Activated CD4-positive, CD25-positive, alpha-beta regulatory T cell treated with anti-CD3 and anti-CD28 coated beads, Interleukin-2, amount 50 U/mL, for 16 hours (primary cell): ENCODE measurements at regions not wholly inside any gene's neighbourhood (a gene's known extent, or its start where the extent isn't known, plus 50 kb on each side); places are given as distances from the start of the nearest gene placed in this dataset.

Source experiments
- DNase-seq: peaks from one replicate; pipeline ENCODE4 v3.0.0-alpha.2; 2020; ENCODE audit warnings: low read depth, low spot score

DNA sequence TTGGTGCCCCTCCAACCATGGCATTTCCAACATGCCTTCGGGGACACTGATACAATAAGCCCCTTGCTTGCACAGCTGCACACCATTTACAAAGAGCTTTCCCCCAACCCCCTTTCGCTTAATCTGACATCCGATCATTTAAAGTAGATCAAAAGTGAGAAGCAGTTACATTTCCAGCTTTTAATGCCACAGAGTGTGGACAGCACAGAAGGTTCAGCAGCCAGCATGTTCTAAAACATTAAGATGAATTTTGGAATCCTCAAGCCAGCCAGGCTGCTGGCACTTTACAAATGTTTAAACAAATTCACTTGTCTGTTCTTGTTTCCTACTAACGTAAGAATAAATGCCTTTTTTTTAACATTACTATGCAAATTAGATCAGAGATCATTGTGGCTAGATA lies 284.4 kb upstream of the LDB2 start:
- DNase-seq = no peak

- DNase-seq = no peak
Measured at GRCh38 chr4:17174751-17175150, 276.3 kb upstream of the LDB2 start.

DNA sequence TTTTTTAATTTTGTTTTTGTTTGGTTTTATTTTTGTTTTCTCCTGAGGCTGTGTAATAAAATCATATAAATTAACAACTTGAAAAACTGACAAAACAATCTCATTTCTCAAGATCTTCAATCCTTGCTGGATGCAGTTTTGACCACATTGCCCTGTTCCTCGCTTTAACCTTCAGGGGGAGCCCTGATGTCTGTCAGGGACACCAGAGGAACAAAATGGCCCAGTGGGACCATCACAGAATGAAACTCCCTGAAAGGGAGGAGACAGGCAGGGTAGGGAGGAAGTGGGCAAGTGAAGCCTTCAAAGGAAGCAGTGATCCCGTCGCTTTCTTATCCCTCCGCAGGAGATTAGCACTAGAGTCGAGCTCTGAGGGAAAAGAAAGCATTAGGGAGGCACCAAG lies 274.9 kb upstream of the LDB2 start:
- no peak for DNase-seq

DNA sequence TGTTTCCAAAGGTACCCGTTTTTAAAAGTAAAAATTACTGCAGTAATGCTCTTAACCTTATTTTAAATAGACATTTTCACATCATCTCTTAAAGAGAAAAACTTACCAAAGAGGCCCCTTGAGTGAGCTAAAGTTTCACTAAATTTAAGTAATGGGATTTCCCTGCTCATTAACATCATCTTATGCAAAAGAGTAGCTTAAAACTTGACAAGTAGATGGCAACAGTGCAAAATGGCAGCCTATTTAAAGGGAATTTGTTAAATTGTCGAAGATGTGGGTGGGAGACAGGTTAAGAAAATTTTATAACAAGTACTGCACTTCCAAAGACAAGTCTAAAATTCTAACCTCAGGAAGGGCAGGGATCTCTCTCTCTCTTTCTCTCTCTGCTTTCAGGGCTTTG lies 271.7 kb upstream of the LDB2 start:
- DNase-seq = no peak

DNA sequence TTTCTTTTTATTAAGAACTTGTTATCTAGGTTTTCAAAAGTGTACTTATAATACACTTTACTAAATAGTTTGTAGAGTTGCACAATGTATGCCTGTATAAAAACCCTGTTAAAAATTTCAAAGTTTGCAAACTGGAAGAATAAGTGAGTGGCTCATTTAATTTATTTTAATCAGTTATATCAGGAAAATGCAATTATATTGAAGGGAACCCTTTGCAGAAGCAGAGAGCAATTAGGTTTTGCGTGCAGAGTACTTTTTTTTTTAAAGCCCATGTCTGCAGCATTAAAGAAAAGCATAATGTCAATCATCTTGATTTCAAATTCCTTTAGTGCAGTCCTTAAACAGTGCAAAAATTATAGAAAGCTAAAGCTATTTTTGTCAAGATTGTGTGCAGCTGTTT lies 271.3 kb upstream of the LDB2 start:
- no peak for DNase-seq

DNA sequence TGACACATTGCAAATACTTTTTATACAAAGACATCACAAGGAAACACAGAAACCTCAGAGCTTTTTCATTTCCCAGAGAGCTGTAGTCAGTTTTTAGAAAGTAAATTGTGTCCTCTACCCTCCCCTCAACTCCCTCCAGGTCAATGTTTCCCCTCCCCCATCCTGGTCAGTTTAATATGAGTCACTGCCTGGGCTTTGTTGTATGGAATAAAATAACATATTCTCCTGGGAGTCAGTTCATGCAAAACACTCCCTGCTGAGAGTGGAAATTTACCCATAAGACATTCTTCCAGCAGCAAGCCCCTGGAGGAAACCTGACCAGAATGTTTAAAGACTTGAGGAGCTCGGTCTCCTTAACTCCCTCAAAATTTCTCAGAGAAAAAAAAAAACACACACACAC lies 270.1 kb upstream of the LDB2 start:
- no peak for DNase-seq

DNA sequence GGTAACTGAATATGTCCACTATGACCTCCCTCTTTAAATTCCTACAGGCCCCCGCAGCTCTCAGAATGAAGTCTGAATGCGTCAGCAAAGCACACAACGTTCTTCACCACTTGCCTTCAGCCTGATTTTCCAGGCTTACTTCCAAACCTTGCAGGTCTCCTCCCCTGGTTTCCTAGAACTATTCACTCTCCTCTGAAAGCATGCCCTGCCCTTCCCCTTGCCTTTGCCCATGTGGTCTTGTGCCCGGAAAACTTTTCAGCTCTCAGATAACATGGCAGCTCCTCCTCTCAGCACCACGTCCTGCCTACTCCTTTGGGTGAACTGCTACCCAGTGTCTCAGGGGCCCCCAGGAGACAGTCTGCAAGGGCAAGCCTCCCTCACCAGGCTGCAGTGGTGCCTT lies 268.5 kb upstream of the LDB2 start:
- DNase-seq = no peak

GRCh38 chr4:17165286-17165685 lies 266.8 kb upstream of the LDB2 start:
- DNase-seq = no peak

GRCh38 chr4:17164666-17165065 lies 266.2 kb upstream of the LDB2 start:
- DNase-seq = no peak

- DNase-seq = no peak
Measured at GRCh38 chr4:17163156-17163771, 264.8 kb upstream of the LDB2 start.

DNA sequence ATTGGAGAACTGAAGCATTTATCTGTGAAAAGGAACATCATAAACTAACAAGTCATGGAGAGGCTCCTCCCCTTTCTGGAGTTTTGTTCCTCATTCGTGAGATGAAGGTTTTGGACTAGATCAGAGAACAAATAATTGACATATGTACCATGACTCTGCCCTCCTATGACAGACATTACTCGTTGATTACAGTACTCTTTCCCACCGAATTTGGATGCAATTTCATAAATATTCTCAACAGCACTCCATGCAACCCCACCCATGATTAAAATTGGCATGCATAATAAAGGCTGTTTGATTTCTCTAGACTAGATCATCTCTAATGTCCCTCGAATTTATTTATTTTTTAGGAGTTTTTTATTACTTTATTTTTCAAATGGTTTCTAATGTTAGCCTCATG lies 258.9 kb upstream of the LDB2 start:
- no peak for DNase-seq

DNA sequence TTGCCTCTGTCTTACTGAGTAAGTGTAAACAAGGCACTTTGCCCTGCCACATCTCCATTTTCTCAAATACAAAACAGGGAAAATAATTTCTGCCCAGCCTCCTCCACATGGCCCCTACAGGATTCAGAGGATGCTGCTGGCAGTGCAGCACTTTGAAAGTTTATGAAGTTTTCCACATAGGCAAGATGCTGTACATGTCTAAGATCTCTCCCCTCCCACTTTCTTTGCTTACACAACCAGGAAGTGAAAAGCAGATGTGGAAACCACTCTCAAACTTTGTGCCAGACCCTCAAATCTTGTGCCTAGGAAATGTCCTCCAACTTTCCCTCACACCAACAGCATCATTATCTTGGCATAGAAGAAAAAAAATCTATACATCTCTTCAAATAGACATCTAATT lies 257.0 kb upstream of the LDB2 start:
- DNase-seq = no peak

DNA sequence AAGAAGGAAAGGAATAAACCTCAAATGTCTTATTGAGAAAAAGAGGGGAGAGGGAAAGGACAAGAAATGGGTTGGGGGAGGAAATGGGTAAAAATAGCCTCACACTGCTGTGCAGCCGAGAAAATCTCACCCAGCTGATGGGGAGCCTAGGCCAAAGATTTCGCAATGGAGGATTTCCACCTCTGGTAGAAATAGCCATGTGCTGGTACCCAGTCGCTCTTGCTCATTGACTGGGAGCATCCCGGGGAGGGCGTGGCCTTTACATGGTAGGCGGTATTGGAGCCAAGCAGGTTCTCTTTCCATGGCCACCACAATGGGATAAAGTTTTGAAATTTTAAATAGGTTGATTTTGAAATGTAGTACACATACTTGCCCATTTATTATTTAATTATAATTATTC lies 255.1 kb upstream of the LDB2 start:
- no peak for DNase-seq

DNA sequence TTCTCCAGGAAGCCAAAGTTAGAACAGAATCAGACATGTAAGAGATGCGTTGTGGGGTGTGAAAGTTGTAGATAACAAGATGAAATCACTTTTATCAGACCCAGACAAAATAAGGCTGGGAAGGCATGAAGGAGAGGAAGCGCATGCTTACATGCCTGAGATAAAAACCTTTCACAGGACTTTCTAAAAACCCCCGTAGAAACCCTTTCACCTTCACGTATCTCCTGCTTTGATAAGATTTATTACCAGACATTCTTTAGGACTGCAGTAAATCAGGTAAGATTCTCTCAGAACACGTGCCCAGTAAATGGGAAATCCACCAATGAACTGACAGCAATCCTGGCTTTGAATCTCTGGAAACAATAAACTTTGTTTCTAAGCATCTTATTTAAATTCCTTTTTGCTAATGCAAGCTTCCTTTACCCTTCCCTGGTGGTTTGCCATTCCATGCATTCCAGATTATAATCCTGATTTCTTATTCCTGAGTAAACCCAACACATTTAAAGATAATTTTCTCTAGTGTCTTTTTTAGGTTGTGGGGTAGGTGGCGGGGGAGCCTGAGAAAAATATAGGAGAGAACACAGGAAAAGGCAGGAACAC lies 254.6 kb upstream of the LDB2 start:
- DNase-seq = no peak

DNA sequence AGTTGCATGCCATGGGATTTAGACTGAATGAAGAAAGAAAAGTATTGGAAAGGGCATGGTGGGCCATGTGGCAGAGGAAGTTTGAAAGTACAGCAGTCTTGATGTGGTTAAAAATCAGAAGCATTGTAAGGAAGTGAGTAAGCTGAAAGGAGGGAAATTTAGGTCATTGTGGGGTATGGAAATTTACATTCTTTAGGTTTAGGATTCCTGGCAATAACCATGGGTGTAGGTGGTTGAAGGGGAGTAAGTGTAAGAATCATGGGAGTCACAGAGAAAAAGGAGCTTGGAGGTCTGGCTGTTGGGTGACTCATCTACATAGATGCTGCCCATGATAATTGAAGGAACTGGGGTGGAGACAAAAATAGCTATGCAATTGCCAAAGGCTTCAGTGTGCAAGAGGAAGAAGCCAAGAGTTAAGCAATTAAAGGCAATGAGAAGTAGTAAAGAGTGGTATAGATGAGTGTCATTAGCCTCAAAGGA lies 243.8 kb upstream of the LDB2 start:
- no peak for DNase-seq

GRCh38 chr4:17138847-17139246 lies 240.4 kb upstream of the LDB2 start:
- no peak for DNase-seq

- DNase-seq = no peak
Measured at GRCh38 chr4:17134565-17134964, 236.1 kb upstream of the LDB2 start.

DNA sequence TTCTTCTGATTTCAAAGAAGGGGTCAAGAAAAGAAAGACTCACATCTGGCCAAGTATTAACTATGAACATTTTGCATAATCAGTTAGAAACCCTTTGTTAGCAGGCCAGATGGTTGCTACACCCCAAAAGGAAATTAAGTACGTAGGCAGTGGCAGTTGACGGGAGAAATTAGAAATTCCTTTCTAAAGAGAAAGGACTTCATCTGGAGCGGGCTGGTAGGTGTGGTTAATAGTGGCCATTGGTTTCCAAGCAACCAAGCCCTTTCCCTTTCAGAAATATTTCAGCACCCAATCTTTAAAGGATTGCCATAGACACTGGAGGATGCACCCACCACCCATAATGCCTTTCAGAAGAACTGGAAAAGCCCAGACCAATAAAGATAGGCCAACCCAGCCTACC lies 235.7 kb upstream of the LDB2 start:
- DNase-seq = no peak

GRCh38 chr4:17132226-17132625 lies 233.8 kb upstream of the LDB2 start:
- DNase-seq = no peak

GRCh38 chr4:17128268-17128667 lies 229.8 kb upstream of the LDB2 start:
- DNase-seq = no peak

DNA sequence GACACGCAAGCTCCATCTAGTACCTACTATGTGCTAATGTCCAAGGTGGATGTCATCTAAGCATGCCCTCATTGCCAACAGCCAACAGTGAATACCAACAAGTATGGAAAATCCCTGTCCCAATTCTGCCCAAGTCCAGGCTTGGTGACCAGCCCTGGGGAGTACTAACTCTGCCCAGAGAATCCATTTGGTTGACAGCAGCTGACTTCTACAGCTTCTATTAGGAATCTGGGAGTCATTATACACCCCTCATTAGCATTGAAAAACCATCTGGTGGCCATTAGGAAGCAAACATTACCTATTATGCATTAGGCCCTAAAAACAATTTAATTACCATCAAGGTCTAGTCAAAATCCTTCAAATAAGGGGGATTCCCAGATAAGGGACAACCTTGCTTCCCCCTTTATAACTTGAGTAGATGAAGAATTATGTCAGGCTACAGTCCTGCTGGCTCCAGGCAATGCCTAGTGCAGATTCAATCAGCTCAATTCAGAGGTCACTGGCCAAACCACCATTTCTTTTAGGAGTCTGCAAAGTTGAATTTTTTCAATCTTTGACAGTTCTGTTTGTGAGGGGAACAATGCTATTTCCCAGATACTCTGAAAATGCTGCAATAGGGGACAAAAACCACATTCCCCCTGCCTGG lies 228.0 kb upstream of the LDB2 start:
- no peak for DNase-seq

GRCh38 chr4:17124767-17125166 lies 226.3 kb upstream of the LDB2 start:
- no peak for DNase-seq

DNA sequence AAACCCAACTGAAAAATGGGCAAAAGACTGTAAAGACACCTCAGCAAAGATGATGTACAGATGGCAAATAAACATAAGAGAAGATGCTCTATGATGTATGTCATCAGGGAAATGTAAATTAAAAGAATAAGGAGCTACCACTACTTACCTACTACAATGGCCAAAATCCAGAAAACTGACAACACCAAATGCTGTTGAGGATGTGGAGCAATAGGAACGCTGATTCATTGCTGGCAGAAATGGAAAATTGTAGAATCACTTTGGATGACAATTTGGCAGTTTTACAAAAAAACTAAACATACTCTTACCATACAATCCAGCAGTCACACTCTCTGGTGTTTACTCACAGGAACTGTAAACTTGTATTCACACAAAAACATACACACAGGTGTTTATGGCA lies 222.3 kb upstream of the LDB2 start:
- no peak for DNase-seq
